ENCODE measurements at regions not wholly inside any gene's neighbourhood (a gene's known extent, or its start where the extent isn't known, plus 50 kb on each side); places are given as distances from the start of the nearest gene placed in this dataset.

- peak; percentile 29 for DNase-seq
- in situ Hi-C loops (cut with HindIII; ENCODE audit: low pct_ligation_motif_present, low pct_unique_long_range_greater_than_20kb, low sequenced_read_pairs) = no loop called here
Observed at GRCh38 chr12:76697849-76698248, 66.1 kb upstream of the ZDHHC17 start.

- no peak for DNase-seq
- in situ Hi-C loops (cut with HindIII; ENCODE audit: low pct_ligation_motif_present, low pct_unique_long_range_greater_than_20kb, low sequenced_read_pairs) = no loop called here
Observed at GRCh38 chr12:76698316-76698715, 65.6 kb upstream of the ZDHHC17 start.

- DNase-seq = no peak
- in situ Hi-C loops (cut with HindIII; ENCODE audit: low pct_ligation_motif_present, low pct_unique_long_range_greater_than_20kb, low sequenced_read_pairs) = no loop called here
Observed at GRCh38 chr12:76698966-76699365, 64.9 kb upstream of the ZDHHC17 start.

GRCh38 chr12:76701690-76702089, 62.2 kb upstream of the ZDHHC17 start:
- no peak for DNase-seq
- in situ Hi-C loops (cut with HindIII; ENCODE audit: low pct_ligation_motif_present, low pct_unique_long_range_greater_than_20kb, low sequenced_read_pairs) = no loop called here

GRCh38 chr12:76702946-76703345, 61.0 kb upstream of the ZDHHC17 start:
- in situ Hi-C loops (cut with HindIII; ENCODE audit: low pct_ligation_motif_present, low pct_unique_long_range_greater_than_20kb, low sequenced_read_pairs) = no loop called here
- DNase-seq = no peak

GRCh38 chr12:76704693-76705092, 59.2 kb upstream of the ZDHHC17 start:
- no peak for DNase-seq
- in situ Hi-C loops (cut with HindIII; ENCODE audit: low pct_ligation_motif_present, low pct_unique_long_range_greater_than_20kb, low sequenced_read_pairs) = no loop called here

GRCh38 chr12:76706101-76706500, 57.8 kb upstream of the ZDHHC17 start:
- peak; percentile 19 for DNase-seq
- in situ Hi-C loops (cut with HindIII; ENCODE audit: low pct_ligation_motif_present, low pct_unique_long_range_greater_than_20kb, low sequenced_read_pairs) = no loop called here

GRCh38 chr12:76706761-76707160, 57.2 kb upstream of the ZDHHC17 start:
- in situ Hi-C loops (cut with HindIII; ENCODE audit: low pct_ligation_motif_present, low pct_unique_long_range_greater_than_20kb, low sequenced_read_pairs) = no loop called here

GRCh38 chr12:76707772-76708171, 56.1 kb upstream of the ZDHHC17 start:
- no peak for DNase-seq
- in situ Hi-C loops (cut with HindIII; ENCODE audit: low pct_ligation_motif_present, low pct_unique_long_range_greater_than_20kb, low sequenced_read_pairs) = no loop called here

More at GRCh38 chr12:76706761-76707160, 57.2 kb upstream of the ZDHHC17 start:
- DNase-seq = no peak

- no peak for DNase-seq
- in situ Hi-C loops (cut with HindIII; ENCODE audit: low pct_ligation_motif_present, low pct_unique_long_range_greater_than_20kb, low sequenced_read_pairs) = no loop called here
Observed at GRCh38 chr12:76708296-76708695, 55.6 kb upstream of the ZDHHC17 start.

GRCh38 chr12:76711241-76711640, 52.7 kb upstream of the ZDHHC17 start:
- in situ Hi-C loops (cut with HindIII; ENCODE audit: low pct_ligation_motif_present, low pct_unique_long_range_greater_than_20kb, low sequenced_read_pairs) = no loop called here
- peak; percentile 70 for DNase-seq

- in situ Hi-C loops (cut with HindIII; ENCODE audit: low pct_ligation_motif_present, low pct_unique_long_range_greater_than_20kb, low sequenced_read_pairs) = no loop called here
- DNase-seq = no peak
Observed at GRCh38 chr12:76713130-76713529, 50.8 kb upstream of the ZDHHC17 start.

GRCh38 chr12:76713986-76714385, 49.9 kb upstream of the ZDHHC17 start:
- in situ Hi-C loops (cut with HindIII; ENCODE audit: low pct_ligation_motif_present, low pct_unique_long_range_greater_than_20kb, low sequenced_read_pairs) = no loop called here
- no peak for DNase-seq
